NCI-H524 (cell line): ENCODE measurements at regions not wholly inside any gene's neighbourhood (a gene's known extent, or its start where the extent isn't known, plus 50 kb on each side); places are given as distances from the start of the nearest gene placed in this dataset.
"Not testable (repeated sequence)": the region's sequence is repeated elsewhere in the genome, so short reads cannot be mapped to it uniquely, and the experiment has no call there.

ENCODE experiments used
- DNase-seq, 2 experiments: peaks; one replicate each; lab custom pipeline; 2025; lab: John Stamatoyannopoulos, UW

DNA sequence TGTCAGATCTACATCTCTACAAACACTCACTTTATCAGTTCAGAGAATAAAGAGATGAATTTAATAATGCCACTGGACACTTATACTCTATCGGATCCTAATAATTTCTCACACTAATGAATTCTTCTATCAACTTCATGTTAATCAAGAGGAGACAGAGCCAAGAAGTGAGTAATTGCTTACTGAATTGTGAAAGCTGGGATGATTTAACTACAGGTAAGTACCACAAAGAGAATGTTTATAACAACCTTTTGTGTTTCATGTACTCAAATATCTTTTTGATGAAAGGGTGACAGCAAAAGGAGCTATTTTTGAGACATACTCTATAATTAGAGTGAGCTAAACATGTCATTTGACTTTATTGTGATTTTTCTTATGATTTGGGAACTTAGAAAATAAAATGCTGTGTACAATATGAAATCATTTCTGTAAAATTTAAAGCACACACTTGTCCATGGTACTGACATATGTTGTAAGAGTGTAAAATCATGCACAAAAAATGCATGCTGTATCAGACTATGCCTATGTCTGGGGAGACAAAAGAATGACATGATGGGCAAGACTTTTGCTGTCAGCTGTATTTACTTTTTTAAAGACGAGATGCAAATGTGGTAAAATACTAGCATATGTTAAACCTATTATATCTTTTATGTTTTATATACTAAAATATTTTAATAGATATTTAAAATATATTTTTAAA, 361.2 kb downstream of the CCER1 start:
- DNase-seq = no peak

DNA sequence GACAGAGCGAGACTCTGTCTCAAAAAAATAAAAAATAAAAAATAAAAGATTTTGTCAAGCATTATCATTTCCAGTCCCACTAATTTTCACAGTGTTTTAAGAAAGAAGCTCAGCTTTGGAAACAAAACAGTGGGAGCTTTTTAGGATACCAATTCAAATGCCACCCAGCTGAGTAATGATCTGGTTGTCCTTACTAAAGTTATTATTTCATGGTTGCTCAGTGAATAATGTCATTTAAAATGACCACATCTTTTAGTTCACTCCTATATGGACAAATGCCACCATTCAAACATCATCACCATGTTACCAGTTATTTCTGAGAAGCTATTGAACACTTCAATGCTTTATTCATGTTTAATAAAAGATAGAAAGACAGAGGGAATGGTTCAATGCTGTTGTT, 365.0 kb downstream of the CCER1 start:
- no peak for DNase-seq

- DNase-seq = no peak
Observed at GRCh38 chr12:90585640-90586304, 369.2 kb downstream of the CCER1 start.

DNA sequence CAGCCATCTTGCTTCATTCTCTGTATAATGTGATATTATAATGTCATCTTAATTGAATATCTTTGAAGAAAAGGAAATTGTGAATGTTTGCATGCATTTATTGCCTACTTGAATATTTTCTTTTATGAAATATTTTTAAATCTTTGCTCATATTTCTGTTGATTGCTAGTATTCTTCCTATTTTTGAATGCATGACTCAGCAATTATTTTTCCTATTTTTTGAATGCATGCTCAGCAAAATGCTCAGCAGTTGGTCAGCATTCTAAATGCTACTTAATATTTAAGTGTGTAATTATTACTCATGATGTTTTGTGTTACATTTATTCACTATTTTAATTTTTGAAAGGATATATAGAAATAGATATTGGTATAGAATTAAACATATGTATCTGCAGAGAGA, 378.3 kb downstream of the CCER1 start:
- DNase-seq = no peak

GRCh38 chr12:90575995-90576394, 379.0 kb downstream of the CCER1 start:
- DNase-seq = peak; percentile 79 to 94

DNA sequence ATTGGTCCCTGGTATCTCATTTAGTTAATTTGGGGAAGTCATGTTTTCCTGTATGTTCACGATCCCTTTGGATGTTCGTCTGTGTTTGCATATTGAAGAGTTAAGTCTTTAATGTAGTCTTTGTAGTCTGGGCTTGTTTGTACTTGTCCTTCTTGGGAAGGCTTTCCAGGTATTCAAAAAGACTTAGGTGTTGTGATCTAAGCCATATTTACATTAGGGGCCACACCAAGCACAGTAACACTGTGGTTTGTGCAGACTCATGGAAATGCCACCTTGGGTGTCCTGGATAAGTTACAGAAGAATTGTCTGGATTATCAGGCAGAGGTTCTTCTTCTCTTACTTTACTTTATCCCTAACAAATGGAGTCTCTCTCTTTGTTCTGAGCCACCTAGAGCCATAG, 380.3 kb downstream of the CCER1 start:
- DNase-seq = no peak

- no peak for DNase-seq
Observed at GRCh38 chr12:90572778-90573177, 382.2 kb downstream of the CCER1 start.

DNA sequence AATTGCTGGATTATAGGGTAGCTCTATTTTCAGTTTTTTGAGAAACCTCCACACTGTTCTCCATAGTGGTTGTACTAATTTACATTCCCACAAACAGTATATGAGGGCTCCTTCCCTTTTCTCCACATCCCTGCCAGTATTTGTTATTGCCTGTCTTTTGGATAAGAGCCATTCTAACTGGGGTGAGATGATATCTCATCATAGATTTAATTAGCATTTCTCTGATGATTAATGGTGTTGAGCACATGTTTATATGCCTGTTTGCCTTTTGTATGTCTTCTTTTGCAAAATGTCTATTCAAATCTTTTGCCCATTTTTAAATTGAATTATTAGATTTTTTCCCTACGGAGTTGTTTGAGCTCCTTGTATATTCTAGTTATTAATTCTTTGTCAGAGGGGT, 385.3 kb downstream of the CCER1 start:
- DNase-seq = no peak

GRCh38 chr12:90562671-90563070, 392.3 kb downstream of the CCER1 start:
- DNase-seq = no peak

GRCh38 chr12:90548595-90548994, 406.4 kb downstream of the CCER1 start:
- peak; percentile 39 to 62 for DNase-seq

DNA sequence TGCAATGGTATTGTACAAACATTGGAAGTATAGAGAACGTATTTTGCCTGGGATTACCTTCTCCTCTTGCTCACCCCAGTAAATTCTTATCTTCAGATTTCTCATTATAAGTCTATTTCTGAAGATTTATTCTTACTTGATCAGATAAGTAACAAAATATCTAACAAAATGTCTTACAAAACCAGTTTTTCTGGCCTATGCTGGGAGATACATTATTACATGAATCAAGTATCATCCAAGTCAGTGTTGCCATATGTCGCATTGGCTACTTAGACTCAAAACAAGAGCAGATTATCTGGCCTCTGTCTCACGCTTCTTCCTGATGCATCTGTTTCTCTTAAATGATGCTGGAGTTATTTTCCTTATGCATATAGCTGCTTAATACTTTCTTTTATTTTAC, 408.5 kb downstream of the CCER1 start:
- DNase-seq = peak; percentile 77 to 95

DNA sequence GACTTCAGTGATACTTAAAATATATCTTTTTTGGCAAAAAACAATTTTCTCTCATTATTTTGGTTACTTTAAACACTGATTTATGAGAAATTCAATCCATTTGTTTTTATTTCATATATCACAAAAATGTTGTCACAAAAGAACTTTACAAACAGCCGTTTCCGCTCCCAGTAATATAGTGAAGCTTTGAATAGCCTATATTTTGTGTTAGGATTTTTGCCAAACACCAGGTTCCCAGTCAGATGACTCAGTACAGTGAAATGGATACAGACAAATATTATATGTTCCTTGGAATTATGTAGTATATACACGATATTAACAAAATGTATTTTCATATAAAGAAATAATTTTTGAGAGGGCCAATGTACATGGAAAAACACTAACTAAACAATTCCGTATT, 411.1 kb downstream of the CCER1 start:
- no peak for DNase-seq

DNA sequence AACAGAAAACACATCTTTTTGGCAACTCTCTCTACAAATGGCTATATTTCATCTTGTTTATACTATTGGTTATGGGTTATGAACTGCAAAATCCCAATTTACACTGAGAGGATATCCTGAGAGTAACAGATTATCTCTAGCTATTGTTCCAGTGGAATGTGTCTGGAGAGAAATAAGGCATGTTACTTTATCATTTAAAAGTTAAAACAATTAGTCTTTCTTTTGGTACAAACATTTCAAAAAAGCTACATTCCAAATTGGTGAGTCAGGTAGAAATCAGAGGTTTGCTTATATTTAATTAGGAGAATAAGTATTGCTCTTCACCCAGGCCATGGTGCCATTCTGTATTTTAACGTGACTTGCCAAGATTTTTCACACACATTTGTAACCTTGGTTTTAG, 411.6 kb downstream of the CCER1 start:
- DNase-seq = no peak

DNA sequence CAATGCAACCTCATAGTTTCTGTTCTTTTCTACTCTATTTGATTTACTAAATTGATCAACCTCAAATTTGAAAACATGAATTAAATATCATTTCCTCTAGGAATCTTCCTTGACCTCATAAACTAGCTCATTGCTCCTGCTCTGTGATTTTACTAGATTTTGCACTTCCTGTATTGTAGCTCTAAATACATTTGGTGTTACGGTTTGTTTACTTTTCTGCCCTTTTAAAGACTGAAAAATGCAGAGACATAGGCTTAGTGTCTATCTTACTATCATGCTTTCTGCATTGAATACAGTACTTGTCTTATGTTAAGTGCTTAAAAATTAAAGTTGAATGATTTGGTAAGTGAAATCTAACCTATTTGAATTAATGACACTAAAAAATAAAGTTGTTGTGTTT, 412.1 kb downstream of the CCER1 start:
- DNase-seq = not testable (repeated sequence)

DNA sequence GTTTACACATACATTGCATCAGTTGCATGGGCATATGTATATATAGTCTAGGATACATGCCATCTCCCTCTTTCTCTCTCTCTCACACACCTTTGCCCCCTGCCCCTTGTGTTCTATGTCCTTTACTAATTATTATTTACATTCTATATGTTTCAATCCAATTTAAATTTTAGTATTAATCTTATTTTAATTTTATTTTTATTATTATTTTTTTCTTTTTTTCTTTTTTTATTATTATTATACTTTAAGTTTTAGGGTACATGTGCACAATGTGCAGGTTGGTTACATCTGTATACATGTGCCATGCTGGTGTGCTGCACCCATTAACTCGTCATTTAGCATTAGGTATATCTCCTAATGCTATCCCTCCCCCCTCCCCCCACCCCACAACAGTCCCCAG, 421.1 kb downstream of the CCER1 start:
- DNase-seq = not testable (repeated sequence)

DNA sequence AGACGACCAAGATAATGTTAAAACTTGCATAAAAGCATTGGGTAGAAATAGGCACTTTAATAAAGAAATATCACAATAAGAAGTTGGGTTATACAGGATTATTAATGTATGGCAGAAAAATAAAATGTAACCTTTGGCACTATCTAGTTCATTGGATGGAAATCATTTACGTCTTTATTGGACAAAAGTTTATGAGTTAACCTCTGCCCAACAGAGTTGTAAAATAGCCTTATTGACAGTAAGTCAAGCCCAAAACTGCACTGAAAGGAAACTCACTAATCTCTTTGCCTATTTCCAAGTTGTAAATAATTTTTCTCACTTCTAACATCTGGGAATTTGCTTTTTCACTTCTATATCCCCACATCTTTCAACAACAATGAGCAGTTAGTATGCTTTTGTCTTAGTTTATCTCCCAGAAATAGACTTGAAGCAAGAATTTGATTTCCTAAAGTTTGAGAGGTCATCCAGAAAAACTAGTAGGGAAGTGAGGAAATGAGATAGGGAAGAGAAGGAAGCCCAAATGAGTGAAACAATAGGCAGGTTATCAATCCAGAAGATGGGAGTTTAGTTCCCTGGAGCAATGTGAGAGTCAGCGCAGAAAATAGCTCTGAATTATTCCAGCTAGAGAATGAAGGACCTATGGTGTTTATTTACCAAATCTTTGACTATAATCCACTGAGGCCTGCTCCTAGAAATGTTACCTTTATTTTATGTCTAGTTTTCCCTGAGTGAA, 434.8 kb downstream of the CCER1 start:
- no peak for DNase-seq

- DNase-seq = no peak
Observed at GRCh38 chr12:90519285-90519684, 435.7 kb downstream of the CCER1 start.

DNA sequence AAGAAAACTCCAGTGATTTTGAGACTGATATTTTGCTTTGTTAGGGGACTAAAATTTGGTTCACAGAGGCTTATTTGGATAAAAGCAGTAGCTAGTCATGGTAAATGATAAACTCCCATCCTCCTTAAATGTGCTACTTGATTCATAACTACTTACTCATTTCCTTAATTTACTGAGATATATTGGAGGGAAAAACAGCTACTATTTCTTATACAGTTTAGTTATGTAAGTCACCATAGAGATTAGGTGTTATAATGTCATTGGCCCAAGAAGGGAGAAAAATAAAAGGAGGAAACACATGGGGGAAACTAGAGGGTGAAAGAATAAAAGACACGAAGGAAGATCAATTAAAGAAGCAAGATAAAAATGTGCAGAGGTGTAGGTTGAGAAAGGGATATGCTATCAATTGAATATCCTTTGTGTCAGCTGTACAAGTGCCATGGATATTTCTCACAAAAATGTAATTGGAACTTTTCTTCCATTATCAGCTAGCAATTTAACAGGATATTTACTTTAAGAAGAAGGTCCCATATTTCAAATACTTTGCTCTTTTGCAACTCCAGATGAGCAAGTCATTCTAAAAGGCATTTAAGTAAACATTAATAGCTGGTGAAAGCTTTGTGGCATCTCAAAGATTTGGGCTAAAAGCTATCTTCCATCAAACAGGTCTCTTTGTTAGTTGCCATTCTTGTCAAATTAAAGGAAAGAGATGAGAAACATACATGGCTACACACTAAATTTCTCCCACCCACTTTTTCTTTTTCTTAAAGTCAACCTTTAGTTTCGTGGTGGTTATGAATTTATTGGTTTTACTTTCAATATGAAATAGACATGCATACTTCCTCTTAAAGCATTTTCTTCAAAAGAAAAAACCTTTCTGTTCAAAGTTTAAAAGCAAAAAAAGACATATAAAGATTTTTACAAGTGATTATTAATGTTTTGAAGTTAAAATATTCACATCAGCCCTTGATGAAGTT, 439.5 kb downstream of the CCER1 start:
- no peak for DNase-seq

- DNase-seq = no peak
Observed at GRCh38 chr12:90514325-90514724, 440.7 kb downstream of the CCER1 start.

- no peak for DNase-seq
Observed at GRCh38 chr12:90512518-90512917, 442.5 kb downstream of the CCER1 start.

DNA sequence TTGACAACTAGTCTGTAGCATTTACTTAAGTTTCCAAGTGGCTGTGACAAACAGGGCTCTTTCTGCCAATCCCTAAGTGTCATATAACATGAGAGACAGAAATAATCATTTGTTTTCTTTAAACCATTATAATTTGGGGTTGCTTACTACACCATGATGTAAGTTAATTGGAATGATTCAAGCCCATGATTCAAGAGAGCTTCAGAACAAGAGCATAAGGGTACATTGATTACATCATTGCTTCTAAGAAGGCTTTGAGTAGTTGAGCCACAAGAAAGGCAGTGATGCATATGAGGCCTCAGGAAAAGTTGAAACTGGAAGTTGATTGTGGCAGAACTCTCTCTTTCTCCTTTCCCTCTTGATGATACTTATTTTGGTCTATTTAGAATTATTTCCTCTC, 444.0 kb downstream of the CCER1 start:
- DNase-seq = no peak

GRCh38 chr12:90504806-90505205, 450.2 kb downstream of the CCER1 start:
- DNase-seq = no peak
